ENCODE measurements at regions not wholly inside any gene's neighbourhood (a gene's known extent, or its start where the extent isn't known, plus 50 kb on each side); places are given as distances from the start of the nearest gene placed in this dataset.

DNA sequence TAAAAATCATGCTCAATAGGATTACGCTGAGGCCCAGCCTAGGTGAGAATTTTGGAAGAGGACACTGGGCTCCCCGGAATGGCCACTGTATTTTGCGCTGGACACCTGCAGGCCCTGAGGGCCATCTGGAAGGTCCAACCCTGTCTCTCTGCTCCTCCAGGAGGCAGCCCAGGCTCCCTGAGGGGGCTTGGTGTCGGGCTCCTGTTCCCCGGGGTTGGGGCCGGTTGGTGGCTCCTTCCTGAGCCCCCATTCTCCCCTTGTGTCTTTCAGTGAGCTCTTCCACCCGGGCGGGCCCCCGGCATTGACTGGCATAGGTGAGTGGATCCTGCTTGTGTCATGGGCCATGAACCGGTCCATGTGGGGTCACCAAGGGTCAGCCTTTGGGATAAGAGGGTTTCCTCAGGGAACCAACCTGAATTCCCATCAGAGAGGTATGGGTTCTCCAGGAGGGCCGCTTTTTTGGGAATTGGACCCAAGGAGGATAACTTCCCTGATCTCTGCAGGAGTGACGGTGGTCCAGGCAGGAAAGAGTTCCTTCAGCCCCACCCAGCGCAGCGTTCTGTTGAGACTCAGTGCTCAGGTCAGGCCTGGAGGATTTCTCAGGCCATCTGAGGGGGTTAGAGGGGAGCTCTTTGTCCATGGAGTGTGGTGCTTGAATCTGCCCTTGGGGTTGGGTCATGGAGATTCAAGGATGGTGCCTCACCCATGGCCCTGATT lies 187.8 kb downstream of the UBE3A start:
- TF ChIP-seq, protein P1, sequence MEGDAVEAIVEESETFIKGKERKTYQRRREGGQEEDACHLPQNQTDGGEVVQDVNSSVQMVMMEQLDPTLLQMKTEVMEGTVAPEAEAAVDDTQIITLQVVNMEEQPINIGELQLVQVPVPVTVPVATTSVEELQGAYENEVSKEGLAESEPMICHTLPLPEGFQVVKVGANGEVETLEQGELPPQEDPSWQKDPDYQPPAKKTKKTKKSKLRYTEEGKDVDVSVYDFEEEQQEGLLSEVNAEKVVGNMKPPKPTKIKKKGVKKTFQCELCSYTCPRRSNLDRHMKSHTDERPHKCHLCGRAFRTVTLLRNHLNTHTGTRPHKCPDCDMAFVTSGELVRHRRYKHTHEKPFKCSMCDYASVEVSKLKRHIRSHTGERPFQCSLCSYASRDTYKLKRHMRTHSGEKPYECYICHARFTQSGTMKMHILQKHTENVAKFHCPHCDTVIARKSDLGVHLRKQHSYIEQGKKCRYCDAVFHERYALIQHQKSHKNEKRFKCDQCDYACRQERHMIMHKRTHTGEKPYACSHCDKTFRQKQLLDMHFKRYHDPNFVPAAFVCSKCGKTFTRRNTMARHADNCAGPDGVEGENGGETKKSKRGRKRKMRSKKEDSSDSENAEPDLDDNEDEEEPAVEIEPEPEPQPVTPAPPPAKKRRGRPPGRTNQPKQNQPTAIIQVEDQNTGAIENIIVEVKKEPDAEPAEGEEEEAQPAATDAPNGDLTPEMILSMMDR (conservative IDR thresholded peaks at IDR 0.05; ENCODE audit: low read length) = no peak
- no peak for TF ChIP-seq EZH2phosphoT487 (IDR thresholded peaks at IDR 0.05; ENCODE audit: borderline replicate concordance)
